Left ventricle myocardium superior (tissue), 1 donor: ENCODE measurements at regions not wholly inside any gene's neighbourhood (a gene's known extent, or its start where the extent isn't known, plus 50 kb on each side); places are given as distances from the start of the nearest gene placed in this dataset.
A peak's percentile ranks its signal among the peaks of the same experiment; 100 is the strongest.

Experiments
- ATAC-seq: fragments of 200-7000 bp; cut with Tn5 transposase; one replicate; pipeline ENCODE4 v1.9.1; 2020; ENCODE audit warnings: mild to moderate bottlenecking, moderate library complexity
- DNase-seq: peaks from one replicate; pipeline ENCODE4 v3.0.0-alpha.2; 2020
- intact Hi-C: fragments of 100-400 bp; cut with micrococcal nuclease; formaldehyde crosslinking; loops from one replicate; pipeline ENCODE4 v1.11.0; 2022
- donor health status: DM: no; HTN: yes; CAD: no; lungs with severe emphysema.

- DNase-seq (no peak), ATAC-seq (no peak)
- intact Hi-C loops, result no loop called here
These were observed 183.5 kb upstream of the IRX1 start for GRCh38 chr5:3412146-3412545.

DNA sequence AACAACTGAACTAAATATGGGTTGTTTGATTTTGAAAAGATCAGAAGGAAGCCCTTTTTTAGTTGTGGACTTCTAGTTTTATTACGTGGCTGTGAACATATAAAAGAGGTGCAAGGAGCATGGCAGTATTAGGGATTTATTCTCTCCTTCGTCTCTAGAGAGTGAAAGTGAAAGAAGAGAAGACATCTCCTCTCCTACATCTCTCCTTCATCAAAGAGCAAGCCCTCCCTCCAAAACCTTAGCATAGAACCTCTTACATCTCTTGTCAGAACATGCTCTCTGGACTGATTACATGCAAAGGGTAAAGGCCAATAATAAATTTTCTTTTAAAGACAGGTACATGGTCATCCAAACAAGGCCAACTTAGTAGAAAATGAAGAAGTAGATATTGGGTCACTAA is 184.3 kb upstream of the IRX1 start:
- ATAC-seq (no peak), DNase-seq (no peak)
- intact Hi-C loops, result no loop called here

DNA sequence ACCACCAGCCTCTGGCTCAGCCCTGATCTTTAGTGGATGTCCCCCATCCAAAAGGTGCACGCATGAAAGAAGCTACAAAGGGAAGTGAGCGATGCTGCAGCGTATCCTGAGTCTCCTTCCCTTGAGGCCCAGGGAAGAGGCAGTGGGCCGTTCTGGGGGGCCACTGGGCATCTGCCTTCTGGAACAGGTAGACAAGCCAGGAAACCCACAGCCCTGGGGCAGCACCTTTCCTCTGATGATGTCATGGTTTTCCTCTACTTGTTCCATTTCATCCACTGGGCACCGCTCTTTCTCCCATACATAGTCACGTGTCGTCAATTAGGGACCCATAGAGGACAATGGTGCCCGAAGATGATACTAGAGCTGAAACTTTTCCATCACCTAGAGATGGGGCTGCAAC is 194.0 kb upstream of the IRX1 start:
- intact Hi-C loops, result no loop called here
- ATAC-seq (no peak), DNase-seq (no peak)

GRCh38 chr5:3400659-3401058 is 195.0 kb upstream of the IRX1 start:
- no peak for ATAC-seq
- DNase-seq, result no peak
- intact Hi-C loops, result no loop called here

DNA sequence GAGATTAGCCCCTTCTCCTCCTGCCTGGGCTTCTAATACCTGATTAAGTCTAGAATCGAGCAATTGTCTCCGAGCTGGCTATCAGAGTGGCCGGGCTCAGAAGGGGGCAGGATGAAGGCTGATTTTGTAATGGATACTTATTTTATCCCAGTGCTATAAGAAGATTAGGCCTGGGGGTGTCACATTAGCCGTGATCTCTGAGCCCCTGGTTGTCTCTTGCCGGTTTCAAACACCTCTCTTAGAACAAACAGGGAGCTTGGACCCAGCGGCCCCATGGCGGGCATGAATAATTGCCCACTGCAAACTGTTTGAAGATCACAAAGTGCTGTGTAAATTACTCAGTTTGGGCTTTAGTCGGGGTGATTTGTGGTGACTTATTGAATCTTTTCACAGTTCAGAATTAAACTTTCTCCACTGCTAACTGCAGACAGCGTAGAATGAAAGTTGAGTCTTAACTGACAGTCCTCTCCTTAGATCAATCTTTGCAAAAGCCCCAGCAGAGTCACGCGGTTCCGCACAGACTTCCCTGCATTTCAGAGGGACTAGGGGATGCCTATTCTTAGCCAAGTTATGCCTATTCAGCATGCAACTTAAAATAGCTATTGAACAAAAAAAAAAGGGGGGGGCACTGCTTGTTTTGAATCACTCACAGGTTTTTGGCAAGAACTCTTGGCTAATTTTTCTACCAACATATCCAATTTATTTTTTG is 200.6 kb upstream of the IRX1 start:
- DNase-seq (no peak), ATAC-seq (peak; percentile 96)
- intact Hi-C loops, result no loop called here

DNA sequence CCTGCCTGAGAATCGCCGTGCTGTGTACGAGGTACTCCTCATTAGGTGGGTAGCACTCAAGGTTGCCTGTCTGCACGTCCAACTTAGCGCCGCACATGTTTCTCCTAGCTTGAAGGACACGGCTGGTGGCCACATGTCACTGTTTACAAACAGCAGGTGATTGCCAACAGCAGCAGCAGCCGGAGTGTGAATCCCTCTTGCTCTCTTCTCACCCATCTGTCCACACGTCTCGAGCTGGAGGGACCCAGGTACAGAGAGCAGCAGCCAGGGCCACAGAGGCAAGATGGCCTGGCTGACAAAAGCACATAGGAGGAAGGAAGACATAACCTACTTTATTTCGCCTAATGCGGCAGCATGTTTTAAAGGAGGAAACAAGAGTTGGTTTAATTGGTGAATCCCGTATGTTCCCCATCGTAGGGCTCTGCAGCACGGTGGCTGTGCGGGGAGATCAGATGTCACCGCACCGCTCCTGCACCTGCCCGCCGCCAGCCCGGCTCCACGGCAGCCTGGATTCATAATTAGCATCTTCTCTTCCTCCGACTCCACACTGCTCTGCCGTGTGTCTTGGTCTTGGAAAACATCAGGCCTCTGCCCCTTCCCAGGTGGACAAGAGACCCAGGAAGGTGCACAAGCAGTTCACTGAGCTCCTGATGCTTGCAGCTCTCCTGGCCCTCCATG is 201.6 kb upstream of the IRX1 start:
- DNase-seq, result no peak
- intact Hi-C loops, result no loop called here
- ATAC-seq, result peak; percentile 28

GRCh38 chr5:3393122-3393919 is 202.3 kb upstream of the IRX1 start:
- intact Hi-C loops, result no loop called here

DNA sequence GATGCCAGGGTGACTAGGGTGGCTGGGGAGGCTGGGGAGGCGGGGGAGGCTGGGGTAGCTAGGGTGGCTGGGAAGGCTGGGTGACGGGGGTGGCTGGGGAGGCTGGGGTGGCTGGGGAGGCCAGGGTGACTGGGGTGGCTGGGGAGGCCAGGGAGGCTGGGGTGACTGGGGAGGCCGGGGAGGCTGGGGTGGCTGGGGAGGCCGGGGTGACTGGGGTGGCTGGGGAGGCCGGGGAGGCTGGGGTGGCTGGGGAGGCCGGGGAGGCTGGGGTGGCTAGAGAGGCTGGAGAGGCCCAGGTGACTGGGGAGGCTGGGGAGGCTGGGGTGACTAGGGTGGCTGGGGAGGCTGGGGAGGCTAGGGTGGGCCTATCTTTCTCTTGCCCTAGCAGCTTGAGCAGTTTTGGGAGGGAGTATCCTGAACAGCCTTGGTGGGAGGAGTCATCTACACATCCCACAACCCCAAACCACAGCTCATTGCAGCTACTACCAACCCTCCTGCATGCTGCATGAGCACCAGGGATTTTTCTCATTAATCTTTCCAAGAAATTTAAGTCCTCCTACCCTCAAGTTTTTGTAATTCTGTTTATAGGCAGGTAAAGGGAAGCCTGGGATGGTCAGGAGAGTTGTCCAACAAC is 203.2 kb upstream of the IRX1 start:
- intact Hi-C loops, result no loop called here
- ATAC-seq, result no peak
- no peak for DNase-seq

More at GRCh38 chr5:3393122-3393919, 202.3 kb upstream of the IRX1 start:
- ATAC-seq, result no peak
- DNase-seq, result no peak

DNA sequence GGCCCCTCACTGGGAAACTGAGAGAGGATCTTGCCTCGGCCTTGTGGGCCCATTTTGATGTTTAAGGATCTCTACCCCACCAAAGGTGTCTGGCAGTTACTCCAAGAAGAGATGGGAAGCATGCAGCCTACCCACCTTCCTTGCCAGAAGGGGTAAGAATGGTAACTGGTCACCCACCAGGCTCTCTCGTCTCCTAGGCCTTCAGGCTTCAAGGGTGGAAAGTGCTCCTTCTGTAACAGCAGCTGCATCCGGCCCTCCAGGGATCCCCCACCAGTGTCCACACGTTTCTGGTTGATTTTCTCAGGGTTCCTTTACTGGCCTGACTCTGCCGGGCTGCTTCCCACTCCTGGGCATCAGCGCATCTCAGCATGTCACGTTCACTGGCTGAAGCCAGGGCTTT is 204.4 kb upstream of the IRX1 start:
- intact Hi-C loops, result no loop called here
- no peak for ATAC-seq
- DNase-seq, result no peak

GRCh38 chr5:3389471-3390026 is 206.1 kb upstream of the IRX1 start:
- DNase-seq (no peak), ATAC-seq (no peak)
- intact Hi-C loops, result no loop called here

- ATAC-seq (no peak), DNase-seq (no peak)
- intact Hi-C loops, result no loop called here
These were observed 209.0 kb upstream of the IRX1 start for GRCh38 chr5:3386637-3387036.

DNA sequence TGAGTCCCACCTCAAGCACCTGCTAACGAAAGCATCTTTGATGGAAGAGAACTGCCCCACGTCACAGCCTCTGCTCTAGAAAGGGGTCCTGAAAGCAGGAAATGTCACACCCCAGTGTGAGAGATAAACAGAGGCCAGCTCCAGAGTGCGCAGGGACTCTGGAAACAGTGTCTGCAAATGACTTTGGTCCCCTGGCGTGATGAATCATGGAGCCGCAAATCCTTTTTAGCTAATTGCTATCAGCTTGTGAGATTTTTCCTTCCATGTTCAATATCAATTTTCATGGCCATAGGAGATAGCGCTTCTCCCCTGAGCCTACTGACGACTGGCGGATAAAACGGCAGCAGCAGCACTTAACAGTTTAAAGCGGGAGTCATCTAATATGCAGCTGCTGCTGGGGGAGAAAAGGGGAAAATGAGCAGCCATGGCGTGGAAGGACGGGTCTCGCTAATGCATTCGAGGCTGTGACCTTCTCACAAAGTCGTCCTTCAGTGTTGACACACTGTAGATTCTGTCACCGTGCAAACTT is 209.6 kb upstream of the IRX1 start:
- ATAC-seq (no peak), DNase-seq (no peak)
- intact Hi-C loops, result no loop called here

DNA sequence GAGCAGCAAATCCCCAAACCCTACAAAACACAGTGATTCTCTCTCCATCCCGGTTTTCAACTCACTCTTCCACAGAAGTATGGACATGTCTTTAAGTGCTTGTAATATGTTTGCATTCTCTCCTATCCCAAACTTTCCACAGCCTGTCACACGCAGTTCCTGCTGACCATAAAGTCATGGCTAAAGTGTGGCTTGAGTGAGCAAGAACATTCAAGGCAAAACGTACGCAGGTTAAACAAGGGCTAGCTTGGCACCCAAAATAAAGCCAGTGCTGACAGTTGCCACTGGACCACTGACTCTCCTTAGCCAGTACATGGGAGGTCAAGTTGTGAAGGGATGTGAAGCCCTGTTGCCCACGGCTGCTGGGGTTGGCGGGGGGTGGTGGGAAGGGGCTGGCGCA is 211.1 kb upstream of the IRX1 start:
- intact Hi-C loops, result no loop called here
- DNase-seq, result no peak

GRCh38 chr5:3382782-3383181 is 212.8 kb upstream of the IRX1 start:
- no peak for ATAC-seq
- DNase-seq, result no peak
- intact Hi-C loops, result no loop called here

More for the DNA sequence above, 211.1 kb upstream of the IRX1 start:
- no peak for ATAC-seq

DNA sequence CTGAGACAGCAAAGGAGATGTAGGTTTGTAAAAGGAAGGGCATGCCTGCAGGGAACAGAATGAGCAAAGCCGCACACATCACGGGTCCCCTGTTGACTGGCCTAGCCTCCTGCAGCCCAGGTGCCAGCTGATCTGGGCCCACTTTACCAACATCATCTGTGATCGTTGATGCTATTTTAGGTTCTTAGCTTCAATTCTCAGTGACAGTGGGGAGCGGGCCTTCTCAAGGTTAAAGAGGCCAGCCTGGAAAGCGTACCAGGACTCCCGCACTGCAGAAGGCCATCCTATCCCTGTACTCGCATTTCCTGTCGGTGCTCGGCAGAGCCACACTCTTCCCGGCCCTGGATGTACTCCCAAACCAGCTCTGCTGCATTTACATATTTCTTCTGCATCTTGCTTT is 213.5 kb upstream of the IRX1 start:
- ATAC-seq (no peak), DNase-seq (no peak)
- intact Hi-C loops, result no loop called here

DNA sequence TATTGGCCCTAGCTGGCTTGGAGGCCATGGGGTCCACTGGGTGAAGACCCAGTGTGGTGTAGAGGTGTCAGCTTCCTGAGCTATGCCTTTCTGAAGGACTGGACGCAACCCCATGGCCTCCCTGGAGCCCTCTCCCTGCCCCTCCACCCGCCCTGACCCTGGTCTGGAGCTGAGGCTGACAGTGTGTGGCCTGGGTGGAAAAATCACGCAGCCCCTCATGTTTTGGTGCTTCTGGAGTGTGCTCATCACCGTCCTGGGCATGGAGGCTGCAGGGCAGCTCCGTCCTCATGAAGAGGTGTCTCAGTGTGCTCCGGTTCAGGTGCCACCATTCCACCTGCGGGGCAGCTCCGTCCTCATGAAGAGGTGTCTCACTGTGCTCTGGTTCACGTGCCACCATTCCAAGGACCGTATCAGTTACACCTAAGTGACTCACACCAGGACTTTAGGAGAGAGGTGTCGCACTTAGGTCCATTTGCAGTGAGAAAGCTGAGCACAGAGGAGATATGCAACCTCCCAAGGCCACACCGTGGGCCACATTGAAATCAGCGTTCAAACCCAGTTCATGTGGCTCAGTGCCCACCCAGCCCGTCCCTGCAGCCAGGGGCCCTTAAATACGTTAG is 214.3 kb upstream of the IRX1 start:
- ATAC-seq, result no peak
- intact Hi-C loops, result no loop called here

GRCh38 chr5:3380689-3381088 is 214.9 kb upstream of the IRX1 start:
- ATAC-seq, result no peak
- no peak for DNase-seq

More for the DNA sequence above, 214.3 kb upstream of the IRX1 start:
- DNase-seq, result no peak

DNA sequence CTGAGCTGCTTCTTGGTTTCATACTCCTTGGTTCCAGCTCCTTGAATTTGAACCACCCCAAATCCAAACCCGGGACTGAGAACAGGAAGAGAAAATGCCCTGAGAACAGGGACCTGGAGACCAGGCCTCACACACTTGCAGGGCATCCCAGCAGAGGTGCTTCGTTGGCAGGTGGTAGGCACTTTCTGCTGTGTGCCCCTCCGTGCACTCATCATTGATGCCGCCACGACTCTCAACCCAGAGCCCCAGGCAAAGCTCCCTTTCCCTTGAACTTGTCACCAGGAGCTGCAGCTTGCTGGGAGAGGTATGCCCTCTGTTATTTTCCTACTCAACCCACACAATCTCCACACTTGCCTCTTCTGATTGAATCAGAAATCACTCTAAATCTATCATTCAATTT is 217.8 kb upstream of the IRX1 start:
- intact Hi-C loops, result no loop called here
- no peak for ATAC-seq

More at GRCh38 chr5:3380689-3381088, 214.9 kb upstream of the IRX1 start:
- intact Hi-C loops, result no loop called here

GRCh38 chr5:3377176-3377575 is 218.5 kb upstream of the IRX1 start:
- no peak for DNase-seq
- intact Hi-C loops, result no loop called here
- ATAC-seq, result no peak

More for the DNA sequence above, 217.8 kb upstream of the IRX1 start:
- no peak for DNase-seq
